Tibial nerve (tissue), 4 donors: ENCODE measurements at regions not wholly inside any gene's neighbourhood (a gene's known extent, or its start where the extent isn't known, plus 50 kb on each side); places are given as distances from the start of the nearest gene placed in this dataset.

ENCODE experiments used
- EP300 ChIP-seq, 2 donors: sonication (generic); formaldehyde crosslinking; IDR thresholded peaks; one replicate each; pipeline ENCODE4 v1.6.1; 2017; ENCODE audit warnings: antibody characterized with exemption in 2 of 2, mild to moderate bottlenecking in 1 of 2
- POLR2A ChIP-seq, 2 donors: fragments of 450-650 bp; IDR thresholded peaks; one replicate each; pipeline ENCODE4 v1.6.1; 2017; ENCODE audit warnings: antibody characterized with exemption in 2 of 2, mild to moderate bottlenecking in 2 of 2, moderate library complexity in 2 of 2
- TF ChIP-seq, protein P1 (sequence below), 5 experiments: fragments of 200-600 bp in 3 of 5; fragments of 450-650 bp in 2 of 5; sonication (generic) in 3 of 5; IDR thresholded peaks; one replicate each; pipeline ENCODE4 v1.5.1; 2016 to 2019; ENCODE audit warnings: antibody characterized with exemption in 5 of 5, mild to moderate bottlenecking in 3 of 5, moderate library complexity in 2 of 5

DNA sequence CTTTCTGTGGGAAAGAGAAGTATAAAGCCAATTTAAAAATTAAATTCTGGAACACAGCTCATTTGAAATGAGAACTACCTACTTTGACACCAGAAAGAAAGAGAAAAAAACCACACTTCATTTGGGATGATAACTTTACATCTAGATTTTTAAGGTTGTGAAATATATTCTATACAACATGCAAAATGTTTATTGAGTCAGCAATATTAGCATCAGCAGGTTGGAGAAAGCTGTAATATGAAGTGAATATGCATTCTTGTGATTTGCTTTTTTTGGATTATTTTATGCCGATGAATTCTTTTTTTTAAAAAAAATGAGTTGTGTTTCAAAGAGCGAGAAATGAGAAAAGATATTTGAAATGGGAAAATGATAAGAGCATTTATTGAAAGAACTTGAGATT lies 307.0 kb upstream of the DPPA4 start:
- TF ChIP-seq, protein P1, sequence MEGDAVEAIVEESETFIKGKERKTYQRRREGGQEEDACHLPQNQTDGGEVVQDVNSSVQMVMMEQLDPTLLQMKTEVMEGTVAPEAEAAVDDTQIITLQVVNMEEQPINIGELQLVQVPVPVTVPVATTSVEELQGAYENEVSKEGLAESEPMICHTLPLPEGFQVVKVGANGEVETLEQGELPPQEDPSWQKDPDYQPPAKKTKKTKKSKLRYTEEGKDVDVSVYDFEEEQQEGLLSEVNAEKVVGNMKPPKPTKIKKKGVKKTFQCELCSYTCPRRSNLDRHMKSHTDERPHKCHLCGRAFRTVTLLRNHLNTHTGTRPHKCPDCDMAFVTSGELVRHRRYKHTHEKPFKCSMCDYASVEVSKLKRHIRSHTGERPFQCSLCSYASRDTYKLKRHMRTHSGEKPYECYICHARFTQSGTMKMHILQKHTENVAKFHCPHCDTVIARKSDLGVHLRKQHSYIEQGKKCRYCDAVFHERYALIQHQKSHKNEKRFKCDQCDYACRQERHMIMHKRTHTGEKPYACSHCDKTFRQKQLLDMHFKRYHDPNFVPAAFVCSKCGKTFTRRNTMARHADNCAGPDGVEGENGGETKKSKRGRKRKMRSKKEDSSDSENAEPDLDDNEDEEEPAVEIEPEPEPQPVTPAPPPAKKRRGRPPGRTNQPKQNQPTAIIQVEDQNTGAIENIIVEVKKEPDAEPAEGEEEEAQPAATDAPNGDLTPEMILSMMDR (IDR thresholded peaks at IDR 0.05), result no peak
- TF ChIP-seq EP300 (IDR thresholded peaks at IDR 0.05) (no peak), POLR2A (IDR thresholded peaks at IDR 0.05) (no peak)
